SHP77 (cell line): ENCODE measurements at regions not wholly inside any gene's neighbourhood (a gene's known extent, or its start where the extent isn't known, plus 50 kb on each side); places are given as distances from the start of the nearest gene placed in this dataset.

Experiments
- DNase-seq, 2 experiments: peaks; one replicate each; lab custom pipeline; 2025; lab: John Stamatoyannopoulos, UW

GRCh38 chr12:118607831-118608230 is 231.5 kb downstream of the SUDS3 start:
- DNase-seq, result no peak

- no peak for DNase-seq
These were observed 232.5 kb downstream of the SUDS3 start for GRCh38 chr12:118608770-118609344.

DNA sequence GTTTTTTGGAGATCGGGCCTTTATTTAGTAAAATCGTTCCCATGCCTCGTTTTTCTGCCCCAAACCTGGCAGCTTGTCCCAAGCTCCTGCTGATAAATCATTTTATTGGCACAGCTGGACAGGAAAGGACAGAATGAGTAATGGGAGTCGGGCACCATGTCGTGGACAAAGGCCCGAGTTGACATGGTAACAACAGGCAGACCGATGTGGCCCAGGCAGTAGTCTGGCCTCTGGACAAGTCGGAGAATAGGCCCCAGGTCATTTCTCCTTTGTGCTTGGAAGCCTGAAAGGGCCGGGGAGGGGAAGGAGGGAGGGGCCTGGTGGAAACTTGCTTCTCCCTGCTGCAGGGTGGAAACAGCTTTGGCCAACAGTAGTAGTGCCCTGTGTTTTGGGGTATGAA is 234.9 kb downstream of the SUDS3 start:
- DNase-seq, result peak; percentile 12 to 49

GRCh38 chr12:118611770-118612169 is 235.4 kb downstream of the SUDS3 start:
- no peak for DNase-seq

DNA sequence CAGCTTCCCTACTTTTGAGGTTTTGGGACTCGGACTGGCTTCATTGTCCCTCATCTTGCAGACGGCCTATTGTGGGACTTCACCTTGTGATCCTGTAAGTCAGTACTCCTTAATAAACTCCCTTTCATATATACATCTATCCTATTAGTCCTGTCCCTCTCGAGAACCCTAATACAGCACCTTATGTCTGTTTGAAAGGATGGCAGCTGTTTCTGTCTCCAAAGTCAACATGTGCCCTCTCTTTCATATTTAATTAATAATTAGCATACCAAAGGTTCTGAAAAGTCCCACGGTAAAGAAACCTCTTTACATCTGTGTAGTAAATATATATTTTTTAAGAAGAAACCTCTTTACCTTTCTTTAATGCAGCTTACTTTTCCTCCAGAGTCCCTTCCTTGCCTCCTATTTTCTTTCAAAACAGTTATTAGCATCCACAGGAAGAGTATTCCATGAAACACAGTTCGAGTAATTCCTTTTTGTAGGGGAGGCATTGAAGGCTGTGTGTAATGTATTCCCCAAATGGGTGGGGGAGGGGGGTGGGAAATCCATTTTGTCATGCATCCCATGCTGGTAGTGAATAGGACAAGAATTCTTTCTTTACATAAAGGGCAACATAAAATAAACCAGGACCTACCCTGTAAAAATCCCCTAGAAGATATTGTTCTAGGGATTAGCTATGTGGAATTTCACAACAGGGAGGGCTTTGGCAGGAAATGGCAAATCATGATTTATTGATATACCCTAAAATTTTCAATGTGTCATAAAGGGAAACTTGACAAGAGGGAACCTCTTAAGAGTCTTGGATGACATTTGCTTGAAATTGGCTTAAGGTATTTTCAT is 241.5 kb downstream of the SUDS3 start:
- no peak for DNase-seq

DNA sequence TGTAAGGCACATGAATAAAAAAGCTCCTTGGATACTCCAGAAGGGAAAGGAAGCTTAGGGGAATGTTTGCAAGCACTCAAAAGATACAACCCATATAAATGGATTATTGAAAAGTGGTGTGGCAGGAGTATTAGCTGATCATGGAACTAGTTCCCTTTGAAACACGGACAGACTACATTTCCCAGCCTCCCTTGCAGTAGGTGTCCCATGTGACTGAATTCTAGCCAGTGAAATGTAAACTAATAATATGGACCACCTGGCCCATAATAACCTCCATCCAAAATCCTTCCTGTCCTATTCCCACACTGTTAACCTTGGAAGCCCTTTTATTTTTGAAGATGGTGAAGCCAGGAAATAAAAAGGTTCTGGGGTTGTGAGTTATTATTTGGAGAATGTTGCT is 242.3 kb downstream of the SUDS3 start:
- no peak for DNase-seq

DNA sequence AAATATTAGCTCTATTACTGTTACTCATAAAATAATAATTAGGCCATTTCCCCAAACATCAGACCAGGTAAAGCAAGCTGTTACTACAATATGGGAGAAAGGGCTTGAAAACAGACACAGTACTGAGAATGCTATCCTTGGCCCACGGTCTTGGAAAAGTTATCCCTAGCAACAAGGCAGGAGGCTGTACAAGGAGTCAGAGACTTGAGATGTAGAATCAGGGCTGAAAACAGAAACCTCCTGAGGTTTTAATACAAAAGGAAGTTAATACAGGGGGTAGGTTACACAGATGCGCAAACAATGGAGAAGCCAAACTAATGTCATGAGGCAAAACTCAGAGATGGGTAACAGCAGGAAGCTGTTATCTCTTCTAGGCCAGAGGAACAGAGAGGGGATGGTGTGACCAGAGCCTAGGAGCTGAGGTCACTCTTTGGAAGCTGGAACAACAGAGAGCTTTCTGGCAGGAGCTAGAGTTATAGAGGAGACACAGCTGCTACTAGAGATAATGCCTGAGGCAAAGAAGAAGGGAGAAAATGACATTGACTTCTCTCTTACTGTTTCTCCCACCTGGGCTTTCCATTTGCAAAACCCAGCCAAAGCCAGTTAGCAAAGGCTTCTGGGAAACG is 248.8 kb downstream of the SUDS3 start:
- no peak for DNase-seq

- DNase-seq, result no peak
These were observed 256.7 kb downstream of the SUDS3 start for GRCh38 chr12:118633071-118633470.

GRCh38 chr12:118635276-118635675 is 258.9 kb downstream of the SUDS3 start:
- DNase-seq, result no peak

GRCh38 chr12:118637767-118638370 is 261.5 kb downstream of the SUDS3 start:
- no peak for DNase-seq

DNA sequence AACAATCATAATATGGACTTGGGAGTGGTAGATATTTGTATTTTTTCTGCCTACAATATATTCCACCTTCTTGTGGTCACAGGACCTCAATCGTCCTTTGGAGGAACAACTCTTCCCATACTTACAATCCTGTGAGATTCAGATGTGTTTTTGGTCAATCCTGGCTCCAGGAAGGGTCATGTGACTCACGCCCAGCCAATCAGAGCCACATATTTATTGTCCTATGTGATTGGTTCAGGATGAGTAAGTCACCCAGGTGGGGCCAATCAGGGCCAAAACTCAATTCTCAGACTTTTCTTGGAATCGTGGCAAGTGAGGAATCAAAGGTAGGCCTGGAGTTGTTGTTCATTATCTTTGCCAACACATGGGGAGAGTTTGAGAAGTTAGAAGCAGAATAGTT is 264.9 kb downstream of the SUDS3 start:
- no peak for DNase-seq

- DNase-seq, result no peak
These were observed 268.9 kb downstream of the SUDS3 start for GRCh38 chr12:118645219-118645618.

- no peak for DNase-seq
These were observed 273.6 kb downstream of the SUDS3 start for GRCh38 chr12:118649765-118650585.

GRCh38 chr12:118650586-118650960 is 274.2 kb downstream of the SUDS3 start:
- DNase-seq, result no peak

- no peak for DNase-seq
These were observed 275.1 kb downstream of the SUDS3 start for GRCh38 chr12:118651487-118651886.

DNA sequence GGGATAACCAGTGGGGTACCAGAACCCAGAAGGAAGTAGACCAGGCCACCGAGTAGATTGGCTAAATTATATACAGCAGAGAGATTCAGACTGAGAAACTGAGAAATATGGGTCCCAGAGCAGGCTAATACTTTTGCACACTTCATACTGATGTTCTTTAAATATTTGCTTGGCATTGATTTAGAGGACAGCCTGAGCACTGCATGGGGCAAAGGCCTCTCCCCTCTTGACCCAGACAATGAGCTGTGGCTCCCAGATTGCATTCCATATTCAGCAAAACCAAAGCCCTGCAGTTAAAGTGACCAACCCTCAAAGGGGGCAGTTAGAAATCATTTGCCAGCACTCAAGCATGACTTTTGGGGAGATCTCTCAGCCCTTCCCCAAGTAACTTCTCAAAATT is 279.2 kb downstream of the SUDS3 start:
- no peak for DNase-seq

- DNase-seq, result peak in 1 of 2 experiments; percentile 19
These were observed 300.9 kb upstream of the SRRM4 start for GRCh38 chr12:118680356-118680963.

DNA sequence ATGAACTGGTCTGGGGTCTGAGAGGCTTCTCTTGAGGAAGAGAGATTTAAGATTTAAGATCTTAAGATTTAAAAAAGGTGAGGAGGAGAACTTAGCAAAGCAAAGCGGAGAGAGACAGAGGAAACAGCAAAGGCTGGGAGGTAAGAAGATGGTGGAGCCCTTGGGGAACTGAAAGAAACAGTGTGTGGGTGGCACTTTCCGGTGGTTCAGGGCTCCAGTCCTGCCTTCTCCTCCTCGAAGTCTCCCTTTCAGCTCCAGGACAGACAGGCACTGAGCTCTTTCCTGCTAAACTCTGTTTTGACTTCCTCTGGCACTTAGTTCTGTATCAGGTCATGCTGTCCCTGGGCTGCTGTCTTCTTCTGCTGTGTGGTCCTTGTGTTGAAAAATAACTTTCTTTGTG is 298.7 kb upstream of the SRRM4 start:
- DNase-seq, result no peak

GRCh38 chr12:118685983-118686607 is 295.2 kb upstream of the SRRM4 start:
- no peak for DNase-seq

- no peak for DNase-seq
These were observed 291.5 kb upstream of the SRRM4 start for GRCh38 chr12:118689793-118690192.

- no peak for DNase-seq
These were observed 290.8 kb upstream of the SRRM4 start for GRCh38 chr12:118690506-118690905.
